K562 (cell line): ENCODE measurements at regions not wholly inside any gene's neighbourhood (a gene's known extent, or its start where the extent isn't known, plus 50 kb on each side); places are given as distances from the start of the nearest gene placed in this dataset.

Experiments used
- ATAC-seq: fragments of 200-7000 bp; cut with Tn5 transposase; 3 replicates; pipeline ENCODE4 v1.9.1; 2020; ENCODE audit warnings: moderate library complexity
- BruUV-seq: library from RNA; stranded (reverse); fragments of 400-500 nt; replicated peaks from 2 replicates; lab custom pipeline; 2021; lab: Mats Ljungman, UMichigan
- CTCF ChIA-PET: fragments of 300-600 bp; formaldehyde crosslinking; extraction: SDS; loops from one replicate; lab custom pipeline; 2021; ENCODE audit warnings: low intra/inter-chr PET ratio; lab: Yijun Ruan, JAX
- POLR2A ChIA-PET: fragments of 300-600, 350-650 bp; sonication (Branson Sonifier 250); formaldehyde crosslinking; extraction: SDS; loops from one replicate; lab custom pipeline; 2021; ENCODE audit warnings: antibody characterized with exemption, inconsistent platforms; lab: Yijun Ruan, JAX
- DNase-seq, 4 experiments: peaks; one replicate each; pipeline versions ENCODE4 v3.0.0 to v3.0.0-alpha.2; 2011 to 2018; ENCODE audit warnings: low spot score in 3 of 4, mixed read lengths in 3 of 4; ENCODE audit errors: extremely low read depth in 1 of 4
- FAIRE-seq: peaks from 2 replicates; lab custom pipeline; 2011; peaks lifted over from hg19 to GRCh38; lab: Jason Lieb, UNC
- H2AFZ ChIP-seq: 2 replicates; pipeline ENCODE4 v1.6.0; 2011; ENCODE audit warnings: low read depth, low read length, control low read depth, inconsistent platforms
- H3K27ac ChIP-seq: fragments of 200-600 bp; 3 replicates; pipeline ENCODE4 v1.8.0; 2011; ENCODE audit warnings: low read depth, mild to moderate bottlenecking, control low read depth, inconsistent platforms, low read length, moderate library complexity, mixed read lengths; ENCODE audit errors: extremely low read depth
- H3K27me3 ChIP-seq, 2 experiments: fragments of 300-600 bp in 1 of 2; 2 replicates in 1 of 2; 3 replicates in 1 of 2; pipeline versions ENCODE4 v1.6.0 to v1.8.0; 2011; ENCODE audit warnings: inconsistent platforms in 2 of 2, low read length in 2 of 2, mild to moderate bottlenecking in 1 of 2, mixed read lengths in 1 of 2, moderate library complexity in 1 of 2; ENCODE audit not compliant: control insufficient read depth in 2 of 2, insufficient read depth in 2 of 2
- H3K36me3 ChIP-seq: fragments of 300-600 bp; 3 replicates; pipeline ENCODE4 v1.8.0; 2011; ENCODE audit warnings: mild to moderate bottlenecking, low read length, inconsistent platforms; ENCODE audit not compliant: control insufficient read depth, insufficient read depth
- H3K4me1 ChIP-seq, 2 experiments: fragments of 200-600 bp in 1 of 2; replicated peaks in 1 of 2; 2 replicates in 1 of 2; 3 replicates in 1 of 2; pipeline versions ENCODE4 v1.5.1 to v1.8.0; 2011; ENCODE audit warnings: inconsistent platforms in 2 of 2, low read length in 2 of 2, mild to moderate bottlenecking in 1 of 2, mixed read lengths in 1 of 2, moderate library complexity in 1 of 2; ENCODE audit not compliant: control insufficient read depth in 2 of 2, insufficient read depth in 2 of 2
- H3K4me2 ChIP-seq: 2 replicates; pipeline ENCODE4 v1.6.1; 2011; ENCODE audit warnings: low read length, control low read depth, inconsistent platforms, mixed read lengths; ENCODE audit not compliant: insufficient read depth
- H3K4me3 ChIP-seq: fragments of 200-600 bp; sonication (generic), shearing (Covaris generic); 2 replicates; pipeline ENCODE4 v1.5.1; 2016; ENCODE audit warnings: control low read depth, inconsistent platforms
- H3K79me2 ChIP-seq: fragments of 200-600 bp; 3 replicates; pipeline ENCODE4 v1.8.0; 2011; ENCODE audit warnings: low read length, inconsistent platforms; ENCODE audit not compliant: control insufficient read depth, insufficient read depth
- H3K9ac ChIP-seq, 2 experiments: 2 replicates each; pipeline versions ENCODE4 v1.6.0 to v1.6.1; 2011; ENCODE audit warnings: low read depth in 2 of 2, low read length in 2 of 2, control low read depth in 1 of 2, inconsistent platforms in 1 of 2, mild to moderate bottlenecking in 1 of 2, mixed read lengths in 1 of 2; ENCODE audit not compliant: insufficient read depth in 1 of 2
- H3K9me1 ChIP-seq: one replicate; pipeline ENCODE4 v1.6.0; 2011; ENCODE audit warnings: inconsistent platforms, mild to moderate bottlenecking, low read length, moderate library complexity; ENCODE audit not compliant: control insufficient read depth, insufficient read depth
- H3K9me3 ChIP-seq: replicated peaks from 2 replicates; pipeline ENCODE4 v1.5.1; 2011; ENCODE audit warnings: low read depth, low read length, inconsistent platforms; ENCODE audit not compliant: control insufficient read depth, insufficient read depth
- H4K20me1 ChIP-seq: replicated peaks from 2 replicates; pipeline ENCODE4 v1.6.1; 2011; ENCODE audit warnings: low read length, inconsistent platforms, mixed read lengths; ENCODE audit not compliant: control insufficient read depth, insufficient read depth
- BCL6 ChIP-seq: fragments of 250-450 bp; sonication (Bioruptor Pico); IDR thresholded peaks from 2 replicates; pipeline ENCODE4 v1.4.0; 2020
- C11orf30 ChIP-seq: fragments of 450-650 bp; IDR thresholded peaks from 2 replicates; pipeline ENCODE4 v1.6.1; 2016; ENCODE audit warnings: low read depth, mild to moderate bottlenecking
- SNIP1 ChIP-seq: fragments of 450-650 bp; IDR thresholded peaks from 2 replicates; pipeline ENCODE4 v1.7.1; 2017; ENCODE audit warnings: low read depth, mild to moderate bottlenecking
- ZFP36 ChIP-seq: fragments of 150-350 bp; IDR thresholded peaks from 2 replicates; pipeline ENCODE4 v1.6.1; 2018; ENCODE audit warnings: low read length, low read depth; ENCODE audit not compliant: partially characterized antibody
- ZNF644 ChIP-seq: fragments of 200-800 bp; sonication (Bioruptor generic); IDR thresholded peaks from 2 replicates; pipeline ENCODE4 v1.6.1; 2016; ENCODE audit warnings: low read depth, missing genetic modification characterization, missing compliant biosample characterization
- in situ Hi-C: fragments of 300-500 bp; cut with MboI; formaldehyde crosslinking; loops from 4 replicates; pipeline ENCODE4 v1.15.0; 2018; ENCODE audit warnings: inconsistent platforms, mixed read lengths
- intact Hi-C: fragments of 100-400 bp; cut with micrococcal nuclease; formaldehyde crosslinking; loops from 2 replicates; pipeline ENCODE4 v1.14.2; 2022
- TF ChIP-seq, protein P1 (sequence below): sonication (generic); formaldehyde crosslinking; IDR thresholded peaks from 2 replicates; pipeline ENCODE4 v1.8.0; 2022; ENCODE audit warnings: mild to moderate bottlenecking, low read depth, missing genetic modification reagents
- TF ChIP-seq, protein P2 (sequence below), 2 experiments: fragments of 450-650 bp in 1 of 2; IDR thresholded peaks; 2 replicates each; pipeline ENCODE4 v1.6.1; 2011 to 2017; ENCODE audit warnings: low read depth in 2 of 2, antibody characterized with exemption in 1 of 2, borderline replicate concordance in 1 of 2, low read length in 1 of 2, mild to moderate bottlenecking in 1 of 2, mixed read lengths in 1 of 2; ENCODE audit not compliant: control insufficient read depth in 1 of 2

DNA sequence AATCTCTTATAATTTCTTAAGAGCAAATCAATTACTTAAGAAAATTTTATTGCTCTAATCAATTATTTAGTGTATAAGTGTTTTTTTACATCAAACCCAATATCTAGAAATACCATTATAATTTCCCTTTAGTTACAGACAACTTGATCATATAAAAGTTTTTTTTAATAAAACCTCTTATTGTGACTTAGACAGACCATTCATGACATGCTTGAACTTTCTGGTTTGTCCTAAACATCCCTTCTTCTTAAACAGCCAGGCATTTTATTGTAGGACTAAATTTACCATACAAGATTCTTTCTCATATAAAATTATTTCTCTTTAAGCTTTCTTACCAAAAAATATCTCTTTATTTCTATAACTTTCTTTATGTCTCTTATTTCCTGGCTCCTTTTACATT lies 164.5 kb downstream of the SUCNR1 start:
- H3K4me1 ChIP-seq: no peaks in the 10 kb centered on the region
- ATAC-seq: no peak

More for the DNA sequence above, 164.5 kb downstream of the SUCNR1 start:
- Histone ChIP-seq H3K27ac (no peak overlapping the region), H3K36me3 (no peaks in the 10 kb centered on the region), H3K79me2 (no peaks in the 10 kb centered on the region), H3K9me3 (no peaks in the 10 kb centered on the region; the same call in 1 of the 2 replicates), H3K9me1 (no peaks in the 10 kb centered on the region), H3K4me2 (no peak overlapping the region), H3K4me3 (no peak overlapping the region), H3K27me3 (no peaks in the 10 kb centered on the region)
- FAIRE-seq (no peak), DNase-seq (no peak)
- intact Hi-C loops (no loop called here), in situ Hi-C loops (no loop called here)
- no TSS peak for BruUV-seq
- POLR2A ChIA-PET: interaction anchor here (0.6 kb wide), 1 partner anchor 28 kb away, joined by 3 read pairs; no protein-coding TSS in a partner anchor
- TF ChIP-seq BCL6 (CRISPR knock-in tag): no peak
- TF ChIP-seq, protein P1, sequence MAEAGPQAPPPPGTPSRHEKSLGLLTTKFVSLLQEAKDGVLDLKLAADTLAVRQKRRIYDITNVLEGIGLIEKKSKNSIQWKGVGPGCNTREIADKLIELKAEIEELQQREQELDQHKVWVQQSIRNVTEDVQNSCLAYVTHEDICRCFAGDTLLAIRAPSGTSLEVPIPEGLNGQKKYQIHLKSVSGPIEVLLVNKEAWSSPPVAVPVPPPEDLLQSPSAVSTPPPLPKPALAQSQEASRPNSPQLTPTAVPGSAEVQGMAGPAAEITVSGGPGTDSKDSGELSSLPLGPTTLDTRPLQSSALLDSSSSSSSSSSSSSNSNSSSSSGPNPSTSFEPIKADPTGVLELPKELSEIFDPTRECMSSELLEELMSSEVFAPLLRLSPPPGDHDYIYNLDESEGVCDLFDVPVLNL (CRISPR knock-in tag): no peak
- no peak for TF ChIP-seq SNIP1
- TF ChIP-seq ZNF644: no peak
- TF ChIP-seq C11orf30: no peak
- TF ChIP-seq ZFP36: peak; percentile 34
- TF ChIP-seq, protein P2, sequence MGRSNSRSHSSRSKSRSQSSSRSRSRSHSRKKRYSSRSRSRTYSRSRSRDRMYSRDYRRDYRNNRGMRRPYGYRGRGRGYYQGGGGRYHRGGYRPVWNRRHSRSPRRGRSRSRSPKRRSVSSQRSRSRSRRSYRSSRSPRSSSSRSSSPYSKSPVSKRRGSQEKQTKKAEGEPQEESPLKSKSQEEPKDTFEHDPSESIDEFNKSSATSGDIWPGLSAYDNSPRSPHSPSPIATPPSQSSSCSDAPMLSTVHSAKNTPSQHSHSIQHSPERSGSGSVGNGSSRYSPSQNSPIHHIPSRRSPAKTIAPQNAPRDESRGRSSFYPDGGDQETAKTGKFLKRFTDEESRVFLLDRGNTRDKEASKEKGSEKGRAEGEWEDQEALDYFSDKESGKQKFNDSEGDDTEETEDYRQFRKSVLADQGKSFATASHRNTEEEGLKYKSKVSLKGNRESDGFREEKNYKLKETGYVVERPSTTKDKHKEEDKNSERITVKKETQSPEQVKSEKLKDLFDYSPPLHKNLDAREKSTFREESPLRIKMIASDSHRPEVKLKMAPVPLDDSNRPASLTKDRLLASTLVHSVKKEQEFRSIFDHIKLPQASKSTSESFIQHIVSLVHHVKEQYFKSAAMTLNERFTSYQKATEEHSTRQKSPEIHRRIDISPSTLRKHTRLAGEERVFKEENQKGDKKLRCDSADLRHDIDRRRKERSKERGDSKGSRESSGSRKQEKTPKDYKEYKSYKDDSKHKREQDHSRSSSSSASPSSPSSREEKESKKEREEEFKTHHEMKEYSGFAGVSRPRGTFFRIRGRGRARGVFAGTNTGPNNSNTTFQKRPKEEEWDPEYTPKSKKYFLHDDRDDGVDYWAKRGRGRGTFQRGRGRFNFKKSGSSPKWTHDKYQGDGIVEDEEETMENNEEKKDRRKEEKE (IDR thresholded peaks at IDR 0.05; ENCODE audit: borderline replicate concordance in 1 of 2, control insufficient read depth in 1 of 2, low read depth in 2 of 2, low read length in 1 of 2): no peak
- TF ChIP-seq, all 486 proteins: peak for 1
- Histone ChIP-seq H2AFZ (no peak overlapping the region), H4K20me1 (no peaks in the 10 kb centered on the region), H3K9ac (no peak overlapping the region)
- CTCF ChIA-PET: no interaction called here
